ENCODE measurements at regions not wholly inside any gene's neighbourhood (a gene's known extent, or its start where the extent isn't known, plus 50 kb on each side); places are given as distances from the start of the nearest gene placed in this dataset.
"Not testable (repeated sequence)": the region's sequence is repeated elsewhere in the genome, so short reads cannot be mapped to it uniquely, and the experiment has no call there.

DNA sequence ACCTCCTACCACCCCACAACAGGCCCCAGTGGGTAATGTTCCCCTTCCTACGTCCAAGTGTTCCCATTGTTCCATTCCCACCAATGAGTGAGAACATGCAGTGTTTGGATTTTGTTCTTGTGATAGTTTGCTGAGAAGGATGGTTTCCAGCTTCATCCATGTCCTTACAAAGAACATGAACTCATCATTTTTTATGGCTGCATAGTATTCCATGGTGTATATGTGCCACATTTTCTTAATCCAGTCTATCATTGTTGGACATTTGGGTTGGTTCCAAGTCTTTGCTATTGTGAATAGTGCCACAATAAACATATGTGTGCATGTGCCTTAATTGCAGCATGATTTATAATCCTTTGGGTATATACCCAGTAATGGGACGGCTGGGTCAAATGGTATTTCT, 81.6 kb downstream of the P2RY10 start:
- not testable (repeated sequence) for ATAC-seq

DNA sequence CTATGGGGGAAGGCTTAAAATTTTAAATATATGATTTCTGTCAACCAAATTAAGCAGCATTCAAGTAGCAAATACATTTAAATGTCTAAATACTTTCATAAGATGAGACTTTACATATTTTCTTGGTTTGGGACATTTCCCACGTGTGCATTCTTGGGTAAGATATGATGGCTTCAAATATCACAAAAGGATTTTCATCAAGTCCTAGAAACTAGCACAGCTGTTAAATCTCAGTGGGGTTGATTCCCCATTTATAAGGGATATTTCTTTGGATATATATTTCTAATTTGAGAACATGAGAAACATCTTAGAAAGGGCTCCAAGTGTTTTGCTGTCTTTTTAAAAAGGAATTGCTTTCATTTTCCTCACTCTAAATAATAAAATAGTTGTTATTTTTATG, 90.2 kb downstream of the P2RY10 start:
- no peak for ATAC-seq

DNA sequence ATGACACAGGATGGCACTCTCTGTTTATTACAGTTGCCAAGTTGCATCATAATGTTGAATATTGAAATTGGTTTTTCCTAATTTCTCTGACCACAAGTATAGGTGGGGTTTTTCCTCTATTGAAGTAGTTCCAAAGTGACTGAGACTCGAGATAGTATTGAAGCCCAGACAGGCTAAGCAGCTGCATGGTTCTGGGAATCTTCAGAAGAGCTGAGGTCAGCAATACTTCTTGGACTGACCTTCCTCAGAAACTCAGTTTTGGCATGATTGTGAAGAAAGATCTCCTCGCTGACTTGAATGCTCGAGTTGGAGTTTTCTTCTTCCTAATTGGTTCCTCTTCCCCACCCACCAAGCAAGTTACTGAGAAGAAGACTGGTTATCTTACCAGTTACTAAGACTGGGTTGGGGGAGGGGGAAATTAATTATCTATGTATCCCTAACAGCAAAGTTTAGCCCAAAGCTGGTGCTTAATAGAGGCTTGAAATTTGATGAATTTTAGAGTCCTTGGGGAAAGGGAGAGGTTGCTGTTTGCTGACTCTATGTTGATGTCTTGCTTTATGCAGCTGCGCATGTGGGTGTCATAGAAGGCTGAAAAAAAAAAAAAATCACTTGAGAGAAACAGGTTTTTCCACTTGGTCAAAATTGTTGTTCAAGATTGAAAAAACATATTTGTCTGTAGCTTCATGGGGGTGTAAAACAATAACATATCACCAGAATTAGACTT, 91.1 kb downstream of the P2RY10 start:
- no peak for ATAC-seq

DNA sequence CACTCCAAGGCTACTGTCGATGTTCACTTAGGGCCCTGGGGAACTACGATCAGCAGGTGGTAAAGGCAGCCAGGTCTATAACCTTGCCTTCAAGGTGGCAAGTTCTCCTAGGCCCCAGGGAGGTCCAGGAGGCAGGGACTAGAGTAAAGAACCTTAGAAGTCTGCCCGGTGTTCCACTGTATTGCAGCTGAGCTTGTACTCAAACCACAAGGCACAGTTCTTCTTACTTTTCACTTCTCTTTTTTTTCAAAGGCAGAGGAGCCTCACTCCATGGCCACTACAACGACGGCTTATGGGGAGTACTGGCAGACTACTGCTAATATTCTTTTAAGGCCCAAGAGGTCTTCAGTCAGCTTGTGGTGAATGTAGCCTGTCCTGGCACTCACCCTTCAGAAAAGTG, 78.8 kb upstream of the GPR174 start:
- ATAC-seq = no peak

DNA sequence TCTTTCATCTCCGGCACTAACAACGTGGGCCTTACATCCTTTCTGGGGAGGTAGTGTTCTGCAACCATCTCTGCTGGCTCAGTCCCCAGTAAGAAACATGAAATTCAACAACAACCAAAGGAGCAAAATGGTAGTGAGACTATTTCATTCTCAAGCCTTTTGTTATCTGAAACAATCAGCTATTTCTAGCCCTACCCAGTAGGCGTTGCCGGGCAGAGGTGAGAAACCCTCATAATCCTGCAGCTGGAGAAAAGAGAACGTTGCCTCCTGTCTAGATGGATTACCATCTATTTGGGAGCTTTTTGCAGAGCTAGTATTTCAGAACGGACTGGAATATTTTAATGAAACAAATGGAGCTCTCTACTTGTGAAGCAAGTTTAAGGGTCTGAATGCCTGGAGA, 66.4 kb upstream of the GPR174 start:
- ATAC-seq = no peak

DNA sequence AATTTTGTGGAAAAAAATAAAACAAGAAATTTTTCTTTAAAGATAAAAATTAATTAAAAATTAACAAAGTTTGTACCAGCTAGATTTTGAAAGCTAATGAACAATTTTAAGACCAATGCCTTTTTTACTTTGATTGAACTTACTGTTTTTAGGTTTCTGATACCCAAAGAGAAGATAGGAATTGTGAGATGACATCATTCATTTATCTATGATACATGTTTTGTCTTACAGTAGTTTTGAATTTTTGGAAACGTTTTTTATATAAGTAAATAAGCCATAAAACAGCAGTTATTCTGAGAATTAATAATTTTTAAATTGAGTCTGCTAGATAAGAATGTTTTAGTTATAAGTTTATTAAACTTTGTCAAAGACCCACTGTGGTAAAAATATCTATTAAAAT, 65.0 kb upstream of the GPR174 start:
- ATAC-seq = no peak

DNA sequence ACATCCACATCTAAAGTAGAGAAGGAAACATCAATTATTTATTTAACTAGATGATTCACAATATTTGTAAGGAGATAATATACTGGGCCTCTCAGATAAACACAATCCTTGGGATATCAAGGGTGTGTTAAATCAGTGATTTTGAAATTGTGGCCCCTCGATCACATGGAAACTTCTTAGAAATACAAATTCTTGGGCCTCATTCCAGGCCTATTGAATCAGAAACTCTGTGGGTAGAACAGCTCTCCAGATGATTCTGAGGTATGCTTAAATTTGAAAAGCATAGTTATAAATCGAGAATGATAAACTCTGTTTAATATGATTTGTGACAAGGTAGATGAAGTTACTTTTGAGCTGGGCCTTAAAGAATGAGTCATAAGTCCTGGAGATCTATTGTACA, 64.3 kb upstream of the GPR174 start:
- no peak for ATAC-seq

DNA sequence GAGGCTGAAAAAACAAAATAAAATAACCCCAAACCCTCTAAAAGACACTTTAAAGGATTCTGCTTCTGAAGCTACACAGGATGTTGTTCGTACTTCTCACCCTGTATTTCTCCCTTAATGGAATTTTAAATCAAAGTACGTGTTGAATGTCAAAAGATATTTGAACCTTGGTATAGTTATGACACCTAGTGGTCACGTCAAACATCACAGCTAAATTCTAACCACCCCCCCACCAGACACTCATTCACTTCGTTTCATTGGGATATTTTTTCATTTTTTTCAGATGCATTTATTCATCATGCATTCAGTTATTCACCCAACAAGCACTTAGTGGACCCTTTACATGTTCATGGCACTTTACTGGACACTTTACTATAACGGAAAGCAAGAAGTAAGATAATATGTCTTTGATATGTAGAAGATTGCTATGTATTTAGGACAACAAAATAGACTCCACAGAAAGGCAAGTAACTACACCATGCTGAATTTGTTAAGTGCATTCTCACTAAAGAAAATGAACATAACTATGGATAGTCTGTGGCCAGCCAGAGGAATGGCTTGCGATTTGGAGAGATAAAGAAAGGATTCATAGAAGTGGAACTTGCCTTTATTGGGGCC, 62.5 kb upstream of the GPR174 start:
- peak; percentile 55 for ATAC-seq

DNA sequence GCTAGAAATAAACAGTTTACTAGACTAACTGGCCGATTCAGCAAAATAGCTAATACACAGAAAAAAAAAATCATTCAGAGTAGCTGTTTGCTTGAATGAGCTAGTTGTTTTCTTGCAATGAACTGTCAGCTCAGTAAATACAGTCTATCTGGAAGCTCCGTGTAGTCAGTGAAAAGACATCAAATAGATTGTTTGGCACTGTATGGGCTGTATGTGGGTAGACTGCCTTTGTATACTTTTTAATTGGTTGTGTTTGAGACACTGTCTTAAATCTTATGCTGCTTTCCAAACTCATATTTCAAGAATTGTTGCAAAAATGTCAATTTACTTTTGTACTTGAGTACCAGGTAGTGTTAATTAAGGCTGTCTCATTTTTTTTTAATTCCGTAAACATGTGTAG, 61.6 kb upstream of the GPR174 start:
- ATAC-seq = no peak

DNA sequence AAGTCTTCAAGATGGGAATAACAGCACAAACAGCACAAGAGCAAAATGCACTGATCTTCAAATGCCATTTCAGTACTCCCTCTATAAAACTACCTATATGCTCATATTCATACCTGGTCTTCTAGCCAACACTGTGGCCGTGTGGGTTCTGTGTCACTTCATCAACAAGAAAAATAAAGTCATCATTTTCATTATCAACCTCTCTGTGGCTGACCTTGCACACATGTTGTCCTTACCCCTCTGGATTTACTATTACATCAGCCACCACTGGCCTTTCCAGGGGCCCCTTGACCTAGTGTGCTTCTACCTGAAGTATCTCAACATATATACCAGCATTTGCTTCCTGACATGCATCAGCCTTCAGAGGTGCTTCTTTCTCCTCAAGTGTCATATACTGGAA, 59.6 kb upstream of the GPR174 start:
- no peak for ATAC-seq

DNA sequence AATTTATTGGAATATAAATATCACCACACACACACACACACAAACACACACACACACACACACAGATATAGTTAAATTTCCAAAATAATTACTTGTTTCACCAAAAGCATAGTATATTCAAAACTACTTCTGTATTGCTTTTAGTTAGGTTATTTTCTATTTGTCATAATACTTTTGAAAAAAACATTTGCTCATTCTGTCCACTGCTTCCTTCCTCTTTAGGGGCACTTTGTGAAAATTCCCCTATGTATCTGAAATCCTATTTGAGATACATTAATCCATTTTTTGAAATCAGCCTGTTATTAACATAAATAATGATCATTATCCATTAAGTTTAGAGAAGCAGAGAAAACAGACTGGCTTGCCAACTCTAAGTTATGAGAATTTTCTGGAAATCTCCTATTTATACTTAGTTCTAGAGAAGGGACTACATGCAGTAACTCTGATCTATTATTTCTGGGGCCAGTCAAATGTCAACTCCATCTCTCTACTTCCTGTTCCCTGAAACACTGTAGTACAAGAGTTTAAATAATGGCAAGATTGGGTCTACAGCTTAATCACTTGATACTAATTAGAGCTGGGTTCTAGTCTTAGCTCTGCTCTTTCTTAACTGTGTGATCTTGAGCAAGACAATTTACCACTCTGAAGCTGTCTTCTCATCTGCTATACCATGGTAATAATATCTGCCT, 54.4 kb upstream of the GPR174 start:
- no peak for ATAC-seq

DNA sequence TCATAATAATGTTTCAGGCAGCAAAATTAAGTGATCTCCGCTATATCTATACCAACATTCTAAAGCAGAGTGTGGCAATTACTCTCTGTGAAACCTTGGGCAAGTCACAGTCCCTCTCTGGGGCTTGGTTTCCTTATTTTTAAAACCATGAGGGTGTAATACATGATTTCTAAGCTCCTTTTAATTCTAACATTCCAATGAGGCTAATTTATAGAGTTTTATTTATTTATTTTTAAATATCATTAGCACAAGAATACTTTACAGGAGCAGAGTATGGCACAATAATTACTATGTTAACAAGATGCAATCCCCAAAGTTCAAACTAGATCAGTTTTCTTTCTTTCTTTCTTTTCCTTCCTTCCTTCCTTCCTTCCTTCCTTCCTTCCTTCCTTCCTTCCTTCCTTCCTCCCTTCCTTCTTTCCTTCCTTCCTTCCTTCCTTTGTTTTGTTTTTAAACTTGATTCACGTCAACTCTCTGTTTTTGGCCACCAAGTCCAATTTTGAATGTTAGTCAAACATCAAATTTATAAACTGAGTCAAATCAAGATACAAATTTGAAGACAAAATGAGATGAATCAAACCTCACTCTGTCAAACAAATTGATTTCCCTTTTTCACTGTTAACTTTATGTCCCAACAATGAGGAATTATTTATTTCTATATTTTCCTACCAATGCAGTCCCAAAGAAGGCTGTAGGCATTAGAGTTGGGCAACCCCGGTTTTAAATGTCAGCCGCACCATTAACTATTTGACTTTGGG, 50.2 kb upstream of the GPR174 start:
- no peak for ATAC-seq
